HuH-7.5 (cell line): ENCODE measurements at regions not wholly inside any gene's neighbourhood (a gene's known extent, or its start where the extent isn't known, plus 50 kb on each side); places are given as distances from the start of the nearest gene placed in this dataset.
A peak's percentile ranks its signal among the peaks of the same experiment; 100 is the strongest.

Source experiments
- DNase-seq: peaks from one replicate; pipeline ENCODE4 v3.0.0; 2011; ENCODE audit warnings: low spot score

DNA sequence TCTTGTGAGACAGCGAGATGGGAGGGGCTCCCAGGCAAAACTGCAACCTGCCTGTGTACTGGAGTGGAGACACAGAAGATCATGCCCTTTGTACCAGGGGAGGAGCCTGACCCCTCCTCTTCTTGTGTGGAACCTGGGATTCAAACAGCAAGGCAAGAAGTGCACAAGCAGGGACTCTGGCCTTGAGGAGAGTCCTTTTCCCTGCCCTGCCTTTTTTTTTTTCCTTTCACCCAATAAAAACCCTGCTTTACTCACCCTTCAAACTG is 251.8 kb upstream of the OPRM1 start:
- peak; percentile 10 for DNase-seq

DNA sequence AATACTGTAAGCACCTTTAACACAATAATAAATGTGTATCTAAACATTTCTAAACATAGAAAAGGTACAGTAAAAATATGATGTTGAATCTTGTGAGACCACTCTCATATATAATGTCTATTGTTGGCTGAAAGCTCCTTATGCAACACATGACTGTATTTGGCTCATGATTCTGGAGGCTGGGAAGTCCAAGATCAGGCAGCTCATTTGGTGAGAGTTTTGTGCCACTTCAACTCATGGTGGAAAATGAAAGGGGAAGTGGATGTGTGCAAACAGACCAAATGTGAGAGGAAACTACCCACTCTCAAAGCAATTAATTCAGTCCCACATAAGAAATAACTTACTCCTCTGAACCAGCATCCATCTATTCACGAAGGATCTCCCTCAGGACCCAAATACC is 257.7 kb upstream of the OPRM1 start:
- DNase-seq = no peak

DNA sequence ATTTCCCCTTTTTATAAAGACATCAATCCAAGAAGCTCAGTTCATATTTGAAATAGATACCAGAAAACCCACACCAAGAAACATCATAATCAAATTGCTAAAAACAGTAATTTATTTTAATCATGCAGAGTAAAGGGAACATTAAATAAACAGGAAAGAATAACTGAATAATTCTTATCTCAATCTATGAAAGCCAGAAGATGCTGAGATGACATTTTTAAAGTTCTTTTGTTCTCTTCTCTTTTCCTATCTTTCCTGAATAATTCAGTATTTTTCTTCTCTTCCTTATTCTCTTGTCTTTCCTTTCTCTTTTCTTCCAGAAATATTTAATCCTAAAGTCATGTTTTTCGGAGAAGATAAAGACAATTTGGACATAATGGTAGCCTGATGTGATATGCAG is 259.0 kb upstream of the OPRM1 start:
- no peak for DNase-seq

DNA sequence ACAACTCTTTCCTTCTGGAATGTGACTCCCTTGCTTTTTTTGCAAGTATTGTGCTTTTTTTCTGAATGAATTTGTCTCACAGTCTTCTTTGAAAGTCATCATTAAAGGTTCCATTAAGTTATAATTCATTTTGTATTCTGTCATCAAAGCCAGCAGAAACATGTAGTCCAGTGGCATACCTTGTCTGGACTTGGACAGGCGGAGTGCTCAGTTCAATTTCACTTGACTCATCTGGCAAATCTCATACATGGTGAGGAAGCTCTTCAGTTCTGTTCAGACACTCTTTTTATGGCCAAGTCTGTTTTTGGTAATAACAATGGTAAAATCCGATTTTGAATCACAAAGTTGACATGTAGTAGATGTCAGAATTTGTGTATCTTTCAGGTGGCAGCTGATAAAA is 260.8 kb upstream of the OPRM1 start:
- DNase-seq = no peak

DNA sequence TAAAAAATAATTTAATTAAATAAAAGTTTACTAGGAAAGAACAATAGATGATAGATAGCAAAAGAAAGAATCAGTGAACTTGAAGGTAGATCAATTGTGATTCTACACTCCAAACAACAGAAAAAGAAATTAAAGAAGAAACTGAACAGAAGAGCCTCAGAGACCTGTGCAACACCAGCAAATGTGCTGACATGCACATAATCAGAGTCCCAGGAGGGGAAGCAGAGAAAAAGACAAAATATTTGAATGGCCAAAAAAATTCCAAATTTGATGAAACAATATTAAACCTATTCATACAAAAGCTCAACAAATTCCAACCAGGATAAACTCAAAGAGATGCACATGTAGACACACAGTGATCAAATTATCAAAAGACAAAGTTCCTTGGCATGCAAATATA is 267.5 kb upstream of the OPRM1 start:
- no peak for DNase-seq

DNA sequence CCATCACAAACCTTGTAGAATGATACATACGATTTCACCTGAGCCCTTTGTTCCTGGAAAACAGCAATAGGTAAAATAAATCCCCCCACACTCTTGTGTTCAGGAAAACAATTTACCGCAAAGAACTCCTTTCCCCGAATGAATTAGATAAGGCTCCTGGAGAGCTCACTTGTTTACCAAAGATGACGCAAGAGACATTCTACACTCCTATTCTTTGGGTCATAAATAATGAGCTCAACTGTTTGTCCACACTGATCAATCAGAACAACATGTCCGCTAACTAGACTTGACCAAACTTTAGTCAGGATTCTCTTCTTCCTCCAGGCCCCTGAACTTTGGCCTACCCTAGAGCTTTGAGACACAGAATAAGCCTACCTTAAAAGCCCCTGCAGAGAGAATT is 271.9 kb upstream of the OPRM1 start:
- peak; percentile 8 for DNase-seq

DNA sequence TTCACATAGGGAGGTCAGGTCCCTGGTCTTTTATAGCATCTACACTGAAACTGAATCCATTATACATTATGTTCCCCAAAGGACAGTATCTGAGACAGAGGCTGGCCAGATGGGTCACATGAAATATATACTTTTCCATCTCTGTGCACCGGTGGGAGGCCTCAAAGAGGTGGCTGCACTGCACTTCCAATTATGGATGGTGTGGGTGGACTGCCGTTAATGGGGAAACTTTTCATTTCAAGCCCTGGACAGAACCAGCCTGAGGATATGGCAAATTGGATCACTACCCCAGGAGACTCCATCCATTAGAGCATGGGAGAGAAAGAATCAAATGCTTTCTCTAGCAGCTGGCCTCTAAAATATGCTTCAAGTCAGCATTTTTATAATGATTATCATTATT is 280.5 kb upstream of the OPRM1 start:
- no peak for DNase-seq

DNA sequence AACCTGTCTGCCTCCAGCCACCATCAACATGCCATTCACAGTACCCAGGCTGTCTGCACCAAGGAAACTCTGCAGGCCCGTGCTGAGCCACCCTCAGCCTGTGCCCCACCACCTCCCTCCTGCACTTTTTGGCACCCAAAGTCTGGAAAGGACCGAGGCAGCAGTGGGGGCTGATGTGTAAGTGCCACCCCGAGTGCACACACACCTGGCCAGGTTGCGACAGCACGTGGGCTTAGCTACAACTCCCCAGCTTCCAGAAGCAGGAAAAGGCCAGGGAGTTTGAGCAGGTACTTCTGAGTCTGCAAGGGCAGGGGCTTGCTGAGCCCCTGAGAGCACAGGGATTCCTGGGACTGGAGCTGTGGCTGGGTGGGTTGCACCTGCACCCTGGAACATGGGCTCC is 303.3 kb upstream of the OPRM1 start:
- DNase-seq = no peak

DNA sequence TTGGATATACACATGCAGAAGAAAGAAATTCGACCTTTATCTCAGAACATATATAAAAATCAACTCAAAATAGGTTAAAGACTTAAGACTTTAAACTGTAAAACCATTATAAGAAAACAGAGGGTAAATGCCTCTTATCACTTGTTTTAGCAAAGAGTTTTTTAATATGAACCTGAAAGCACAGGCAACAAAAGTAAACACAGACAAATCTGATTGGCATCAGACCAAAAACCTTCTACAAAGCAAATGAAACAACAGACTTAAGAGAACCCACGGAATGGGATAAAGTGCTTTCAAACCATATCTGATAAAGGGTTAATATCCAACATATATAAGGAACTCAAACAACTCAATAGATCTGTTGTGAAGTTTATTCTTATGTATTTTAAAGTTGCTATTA is 309.9 kb upstream of the OPRM1 start:
- no peak for DNase-seq

DNA sequence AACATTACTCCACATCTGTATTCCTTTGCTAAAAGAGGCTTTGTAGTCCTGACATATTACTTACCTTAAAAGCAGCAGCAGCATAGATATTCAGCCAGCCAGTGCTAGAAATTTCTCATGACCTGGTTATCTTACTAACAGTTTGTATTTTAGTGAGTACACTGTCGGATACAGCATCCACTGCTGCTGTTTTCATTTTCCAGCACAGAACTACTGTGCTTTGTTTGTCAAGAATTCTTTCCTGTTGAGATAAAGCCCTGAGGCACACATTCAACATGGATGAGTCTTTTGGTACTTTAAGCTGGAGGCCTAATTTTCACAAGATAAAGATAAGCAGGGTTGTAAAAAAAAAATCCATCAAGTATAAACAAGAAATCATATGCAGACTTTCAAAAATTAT is 311.2 kb upstream of the OPRM1 start:
- no peak for DNase-seq

DNA sequence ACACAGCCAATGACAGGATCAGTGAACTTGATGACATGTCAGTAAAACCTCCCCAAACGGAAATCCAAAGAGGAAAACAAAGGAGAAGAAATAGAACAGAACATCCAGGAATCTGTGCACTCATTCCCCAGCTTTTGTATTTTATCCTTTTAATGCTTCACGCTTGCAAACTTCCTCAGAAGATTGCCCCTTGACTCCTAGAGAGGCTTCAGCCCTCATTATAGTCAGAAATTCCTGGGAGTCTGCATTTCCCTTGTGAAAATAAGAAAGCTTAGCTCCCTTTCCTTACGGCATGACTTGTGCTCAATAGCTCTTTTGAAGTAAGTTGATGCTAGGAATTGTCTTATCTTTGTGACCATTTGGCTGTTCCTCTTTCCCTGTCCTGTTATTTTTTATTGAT is 313.6 kb upstream of the OPRM1 start:
- DNase-seq = no peak

DNA sequence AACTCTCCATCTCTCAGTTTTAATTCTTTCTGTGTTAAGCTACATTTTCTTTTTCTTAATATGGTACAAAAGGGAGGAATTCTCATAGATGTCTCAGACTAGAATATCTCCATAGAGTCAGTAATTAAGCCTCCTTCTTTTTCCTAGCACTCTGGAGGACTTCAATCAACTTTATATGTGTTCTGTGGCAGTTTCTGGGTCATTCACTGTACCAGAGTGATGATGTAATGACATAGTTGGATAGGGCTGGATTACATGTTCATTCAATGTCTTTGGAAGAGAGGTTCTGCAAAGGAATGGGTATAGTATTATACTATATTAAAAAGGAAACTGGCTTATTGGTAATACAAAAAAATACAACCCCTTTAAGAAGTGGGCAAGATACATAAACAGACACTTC is 318.3 kb upstream of the OPRM1 start:
- no peak for DNase-seq

DNA sequence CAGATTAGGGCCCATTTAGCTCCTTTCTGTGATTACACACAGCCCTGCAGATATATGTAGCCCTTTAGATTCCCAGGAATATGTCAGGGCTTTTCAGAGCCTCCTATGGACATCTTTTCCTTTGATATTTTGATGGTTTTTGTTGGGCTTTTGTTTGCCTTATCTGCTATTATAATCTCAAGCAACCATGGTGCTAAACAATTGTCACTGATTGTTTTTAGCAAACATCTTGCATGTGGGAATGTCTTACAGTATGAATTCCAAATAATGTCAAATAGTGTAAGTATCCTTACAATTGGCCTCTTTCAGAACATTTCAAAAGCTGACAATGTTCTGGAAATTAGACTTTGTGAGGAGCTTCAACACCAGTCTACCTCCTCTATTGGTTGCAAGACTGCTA is 333.6 kb upstream of the OPRM1 start:
- DNase-seq = no peak

DNA sequence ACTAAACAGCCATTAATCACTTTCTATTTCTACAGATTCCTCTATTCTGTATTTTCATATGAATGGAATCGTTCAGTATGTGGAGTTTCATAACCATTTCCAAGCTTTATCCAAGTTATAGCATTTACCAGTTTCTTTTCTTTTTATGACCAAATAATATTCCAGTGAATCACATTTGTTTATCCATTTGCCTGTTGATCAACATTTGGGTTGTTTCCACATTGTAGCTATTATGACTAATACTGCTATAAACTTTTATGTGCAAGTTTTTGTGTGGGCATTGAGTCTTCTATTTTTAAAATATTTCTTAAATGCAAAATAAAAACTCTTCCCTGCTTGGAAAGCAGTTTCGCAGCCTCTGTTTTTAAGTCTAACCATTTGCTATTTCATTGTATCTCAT is 336.4 kb upstream of the OPRM1 start:
- no peak for DNase-seq

DNA sequence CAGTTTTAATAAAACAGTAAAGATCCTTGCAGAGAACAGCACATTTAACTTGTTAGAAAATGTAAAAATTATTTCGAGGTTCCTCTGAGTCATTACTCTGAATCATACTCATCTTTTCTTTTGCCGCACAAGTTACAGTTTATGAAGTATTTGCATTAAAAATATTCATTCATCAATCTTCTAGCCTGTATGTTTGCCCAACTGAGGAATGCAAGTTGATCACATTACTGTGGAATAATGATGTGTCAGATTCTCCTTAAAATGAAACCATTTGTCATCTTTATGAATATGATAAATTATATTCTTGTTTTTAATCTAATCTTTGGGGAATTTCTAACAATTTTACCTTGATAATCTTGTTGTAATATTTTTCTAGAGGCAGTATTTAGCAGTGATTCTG is 340.4 kb upstream of the OPRM1 start:
- no peak for DNase-seq

DNA sequence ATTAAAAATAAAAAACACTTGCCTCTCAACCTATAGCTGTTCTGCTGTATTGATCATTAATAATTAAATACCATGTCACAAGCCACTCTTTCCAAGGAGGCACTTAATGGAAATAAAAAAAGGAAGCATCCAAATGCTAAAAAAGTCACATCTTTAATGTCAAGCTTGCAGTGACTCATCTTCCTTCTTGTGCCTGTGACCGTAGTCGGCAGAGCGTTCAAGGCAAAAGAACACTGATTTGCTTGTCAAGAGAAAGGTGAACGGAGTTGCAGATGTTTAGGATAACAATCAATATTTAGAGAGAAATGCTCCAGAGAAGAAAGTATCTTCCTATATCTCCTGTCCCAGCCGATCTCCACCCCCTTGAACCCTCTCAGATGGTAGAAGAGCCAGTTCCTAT is 341.0 kb upstream of the OPRM1 start:
- DNase-seq = no peak

DNA sequence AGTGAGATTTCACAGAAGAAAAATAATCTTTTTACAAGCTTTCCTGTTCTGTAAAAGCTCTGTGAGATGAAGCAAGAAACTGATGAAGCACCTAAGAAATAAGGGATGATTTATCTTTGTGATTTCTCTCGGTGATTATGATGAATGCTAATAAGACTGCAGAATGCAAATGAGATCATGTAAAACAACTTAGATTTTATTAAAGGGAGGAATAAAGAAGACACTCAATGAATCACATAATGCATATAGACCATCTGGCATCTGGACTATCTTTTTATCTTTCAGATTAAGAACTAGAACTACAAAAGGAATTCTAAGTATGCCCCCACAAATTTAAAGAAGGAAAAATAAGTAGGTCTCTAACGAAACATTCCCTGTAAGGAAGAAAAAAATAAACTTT is 361.5 kb upstream of the OPRM1 start:
- DNase-seq = no peak

DNA sequence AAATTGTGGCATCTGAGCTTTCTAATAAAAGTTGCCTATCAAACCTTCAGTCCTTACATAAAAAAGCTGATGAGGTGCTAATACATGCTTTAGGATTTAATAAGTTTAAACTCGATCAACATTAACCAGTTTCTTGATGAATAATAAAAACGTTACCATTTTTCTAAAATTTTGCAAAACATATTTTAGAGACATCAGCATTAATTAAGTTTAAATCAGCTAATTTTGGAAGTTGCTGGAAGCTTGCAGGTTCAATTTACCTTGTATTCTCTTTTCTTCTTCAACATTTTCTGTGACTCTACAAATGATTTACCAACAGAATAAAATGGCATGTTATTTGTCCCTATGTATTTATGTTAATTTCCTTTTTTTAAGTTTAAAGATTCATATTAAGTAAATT is 365.3 kb upstream of the OPRM1 start:
- DNase-seq = no peak

DNA sequence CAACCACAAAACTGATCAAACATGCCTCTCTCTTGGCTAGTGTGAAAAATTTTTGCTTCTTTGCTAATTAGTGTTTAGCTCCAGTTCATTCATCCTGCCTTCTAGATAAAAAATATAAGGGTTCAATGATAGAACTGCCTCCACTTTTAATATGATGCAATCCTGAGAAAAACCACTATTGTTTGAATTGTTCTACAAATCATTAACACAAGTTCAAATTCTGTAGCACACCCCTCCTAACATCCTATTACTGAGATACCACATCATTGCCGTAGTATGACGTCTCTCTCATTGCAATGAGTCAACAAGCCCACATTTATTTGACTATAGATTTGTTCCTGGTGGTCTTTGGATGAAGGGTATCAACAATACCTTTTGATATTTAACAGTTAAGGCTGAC is 365.8 kb upstream of the OPRM1 start:
- DNase-seq = no peak

DNA sequence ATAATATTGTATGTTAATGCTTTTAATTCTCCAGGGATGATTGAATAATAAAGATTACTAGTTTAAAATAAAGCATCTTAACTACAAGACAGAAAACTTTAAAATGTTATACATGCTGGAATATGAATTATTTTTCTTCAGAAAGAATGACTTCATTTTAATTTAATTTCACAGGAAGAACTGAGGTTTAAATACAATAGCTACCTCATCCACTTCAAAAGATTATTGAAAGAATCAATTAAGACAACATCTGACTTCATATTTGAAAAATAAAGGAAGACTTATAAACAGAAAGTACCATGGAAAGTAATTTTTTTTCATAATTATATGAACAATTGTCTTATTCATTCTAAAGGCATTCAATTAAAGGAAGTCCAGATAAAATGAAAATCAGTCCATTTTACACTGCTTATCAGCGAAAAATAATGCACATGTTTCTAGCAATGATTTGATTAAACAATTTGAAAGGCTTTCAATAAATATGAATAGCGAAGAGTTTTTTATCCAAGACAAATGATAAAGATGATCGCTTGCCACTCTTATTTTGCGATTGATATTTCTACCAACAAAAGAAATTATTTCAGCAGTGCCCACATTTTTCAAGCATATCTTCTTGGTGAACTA is 368.5 kb upstream of the OPRM1 start:
- no peak for DNase-seq

DNA sequence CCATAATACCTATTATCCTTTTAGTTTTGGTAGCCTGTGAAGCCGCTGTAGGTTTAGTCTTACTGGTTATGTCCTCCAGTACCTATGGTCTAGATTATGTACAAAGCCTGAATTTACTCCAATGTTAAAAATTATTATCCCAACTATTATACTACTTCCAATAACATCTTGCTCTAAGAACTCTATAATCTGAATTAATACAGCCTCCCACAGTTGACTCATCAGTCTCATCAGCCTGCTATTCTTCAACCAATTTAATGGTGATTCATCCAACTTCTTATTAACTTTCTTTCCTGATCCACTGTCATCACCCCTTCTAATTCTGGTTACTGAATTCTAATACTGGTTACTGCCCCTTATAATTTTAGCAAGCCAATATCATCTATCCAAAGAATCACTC is 370.3 kb upstream of the OPRM1 start:
- DNase-seq = no peak

DNA sequence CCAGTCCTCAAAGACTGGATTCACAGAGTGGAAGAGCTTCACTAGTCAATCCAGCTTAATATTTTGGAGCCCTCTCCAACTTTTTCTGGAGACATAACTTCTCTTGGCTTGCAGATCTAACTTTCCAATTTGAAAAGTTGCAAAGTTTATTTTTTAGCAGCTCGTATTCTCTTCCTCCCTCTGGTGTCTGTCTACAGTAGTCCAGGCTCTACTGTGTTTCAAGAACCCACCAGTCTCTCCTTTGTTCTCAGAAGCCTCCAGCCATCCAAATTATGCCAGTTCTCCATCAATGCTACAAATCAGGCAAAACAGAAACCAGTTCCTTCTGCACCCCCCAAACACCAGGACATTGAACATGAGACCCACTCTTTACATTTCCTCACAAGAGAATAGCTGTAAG is 376.1 kb upstream of the OPRM1 start:
- no peak for DNase-seq

DNA sequence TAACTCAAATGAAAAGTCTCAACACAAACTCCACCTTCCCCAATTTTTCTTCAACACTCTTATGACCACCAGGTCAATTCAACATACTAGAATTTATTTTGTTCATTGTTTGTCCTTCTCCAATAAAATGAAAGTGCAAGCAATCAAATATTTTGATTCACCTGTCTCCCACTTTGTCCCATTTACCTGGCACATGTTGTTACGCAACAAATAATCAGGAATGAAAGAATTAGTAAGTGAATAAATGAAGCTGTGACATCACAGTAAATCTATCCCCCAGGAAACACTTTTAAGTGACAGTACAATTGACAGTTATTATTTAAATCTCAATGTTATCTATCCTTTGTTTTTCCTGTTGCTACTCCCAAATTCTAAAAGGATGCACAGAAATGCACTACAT is 393.7 kb upstream of the OPRM1 start:
- no peak for DNase-seq

DNA sequence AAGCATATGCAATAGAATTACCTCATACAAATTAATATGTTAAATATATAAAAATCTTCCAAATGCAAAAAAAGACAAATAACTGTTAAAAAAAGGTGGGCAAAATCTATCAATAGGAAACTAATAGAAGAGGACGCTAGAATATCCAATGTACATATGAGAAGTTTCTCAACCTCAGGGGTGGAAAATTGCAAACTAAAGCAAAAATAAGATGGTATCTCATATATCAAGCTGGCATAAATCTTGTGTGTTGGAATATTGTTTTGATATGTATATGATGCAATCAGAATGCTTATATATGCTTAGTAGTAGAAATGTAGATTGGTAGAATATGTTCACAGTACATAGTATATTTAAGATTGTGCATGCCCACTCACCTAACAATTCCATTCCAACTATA is 395.0 kb upstream of the OPRM1 start:
- no peak for DNase-seq

DNA sequence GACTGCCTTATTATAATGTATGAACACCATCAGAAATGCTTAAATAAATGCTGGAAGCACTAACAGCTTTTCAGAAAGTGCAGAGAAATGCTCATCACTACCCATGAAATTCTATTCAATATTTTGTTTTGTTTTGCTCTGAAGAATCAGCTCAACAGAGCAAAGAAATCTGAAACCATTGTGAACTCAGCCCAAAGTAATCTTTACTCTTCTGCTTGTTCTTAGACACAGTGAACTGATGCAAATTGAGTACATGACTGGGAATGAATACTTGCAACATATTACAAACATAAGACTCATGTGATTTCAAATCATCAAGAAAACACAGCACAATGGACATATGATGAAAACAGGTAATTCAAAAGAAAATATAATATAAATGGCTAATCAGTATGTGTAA is 404.6 kb upstream of the OPRM1 start:
- DNase-seq = no peak
